NOMO-1 (cell line): ENCODE measurements at regions not wholly inside any gene's neighbourhood (a gene's known extent, or its start where the extent isn't known, plus 50 kb on each side); places are given as distances from the start of the nearest gene placed in this dataset.
"Not testable (repeated sequence)": the region's sequence is repeated elsewhere in the genome, so short reads cannot be mapped to it uniquely, and the experiment has no call there.

Experiments
- DNase-seq, 2 experiments: peaks; one replicate each; lab custom pipeline; 2025; ENCODE audit not compliant: unreplicated experiment in 2 of 2; lab: John Stamatoyannopoulos, UW

DNA sequence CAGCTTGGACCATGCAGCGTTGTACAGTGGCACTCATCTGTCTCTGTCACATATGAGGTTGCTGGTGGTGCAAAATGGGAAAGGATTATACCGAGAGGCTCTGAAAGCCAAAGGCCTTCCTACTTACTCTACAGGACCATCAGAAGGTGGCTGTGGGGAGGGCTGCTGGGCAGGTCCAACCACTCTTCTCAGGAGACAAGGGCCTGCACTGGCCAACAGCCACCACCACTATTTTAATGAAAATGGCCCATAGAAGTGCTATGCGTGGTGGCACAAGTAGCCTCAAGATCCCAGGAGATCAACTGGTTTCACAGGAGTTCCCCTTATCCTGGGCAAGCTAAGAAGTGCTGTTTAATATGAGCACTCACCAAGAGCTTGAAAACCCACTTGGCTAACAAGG, 52.3 kb downstream of the MRPL57 start:
- DNase-seq: no peak

DNA sequence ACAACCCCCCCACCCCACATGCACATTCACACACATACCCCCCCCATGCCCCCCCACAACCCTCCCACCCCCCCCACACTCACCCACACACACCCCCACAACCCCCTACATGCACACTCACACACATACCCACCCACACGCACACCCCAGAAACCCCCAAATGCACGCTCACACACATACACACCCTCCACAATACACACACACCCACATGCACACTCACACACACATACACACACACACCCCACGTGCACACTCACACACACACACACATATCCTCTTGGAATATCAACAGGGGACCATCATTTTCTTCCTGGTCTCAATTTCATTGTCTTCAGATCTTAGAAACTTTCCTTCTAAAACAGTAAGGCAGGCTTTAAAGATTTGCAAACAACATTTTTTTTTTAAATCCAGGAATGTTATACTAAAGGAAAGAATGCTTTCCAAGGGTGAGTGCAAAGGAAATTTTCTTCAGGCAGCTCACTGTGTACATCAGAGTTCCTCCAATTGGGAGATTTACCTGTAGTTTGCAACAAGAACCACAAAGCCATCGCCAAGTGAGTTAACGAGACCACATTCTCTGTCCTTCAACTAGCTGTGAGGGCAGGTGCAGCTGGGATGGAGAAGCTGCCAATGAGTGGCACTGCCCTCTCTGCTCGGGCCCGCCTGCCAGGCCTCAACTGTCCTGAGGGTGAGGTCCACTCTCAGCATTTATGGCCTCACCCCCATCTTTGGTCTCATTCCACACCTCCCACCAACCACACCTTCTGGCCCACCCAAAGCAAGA, 53.0 kb downstream of the MRPL57 start:
- DNase-seq: no peak

DNA sequence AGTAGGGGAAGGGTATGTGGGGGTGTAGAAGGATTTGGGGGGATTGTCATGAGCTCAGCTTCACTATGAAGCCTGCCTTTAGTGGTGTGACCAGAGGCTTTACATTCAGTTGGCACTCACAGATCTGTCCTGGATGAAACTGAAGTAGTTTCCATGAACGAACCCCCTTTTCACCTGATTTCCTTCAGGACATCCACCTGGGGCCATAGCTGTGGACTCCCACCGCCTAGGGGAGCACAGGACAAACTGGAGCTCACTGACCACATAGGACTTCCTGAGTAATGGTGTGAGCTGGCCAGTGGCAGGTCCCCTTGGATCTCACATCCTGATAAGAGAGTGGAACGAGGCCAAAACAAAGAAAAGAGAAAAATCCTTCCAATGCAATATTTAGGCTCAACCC, 54.1 kb downstream of the MRPL57 start:
- DNase-seq: no peak

DNA sequence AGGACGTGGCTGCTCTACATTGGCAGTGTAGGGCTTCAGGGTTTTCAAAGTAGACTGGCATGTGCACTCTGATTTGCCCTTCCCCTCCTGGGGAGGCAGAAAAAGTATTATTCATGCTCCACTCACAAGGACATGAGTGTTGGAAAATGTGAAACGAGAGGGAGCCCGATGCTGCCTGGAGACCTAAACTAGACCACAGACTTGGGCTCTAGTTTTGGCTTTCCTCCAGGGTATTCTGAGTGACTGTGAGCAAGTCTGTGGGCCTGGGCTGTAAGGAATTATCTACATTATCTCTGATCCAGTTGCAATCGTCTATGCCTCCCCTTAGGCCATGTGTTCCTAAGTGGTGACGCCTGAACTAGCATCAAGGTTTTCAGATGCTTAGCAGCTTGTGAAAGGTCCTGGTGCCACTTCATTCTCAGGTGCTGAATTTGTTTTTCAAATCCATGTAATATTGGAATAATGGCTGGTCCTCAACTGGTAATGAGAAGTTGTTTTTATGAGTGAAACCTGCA, 55.0 kb downstream of the MRPL57 start:
- DNase-seq: no peak

DNA sequence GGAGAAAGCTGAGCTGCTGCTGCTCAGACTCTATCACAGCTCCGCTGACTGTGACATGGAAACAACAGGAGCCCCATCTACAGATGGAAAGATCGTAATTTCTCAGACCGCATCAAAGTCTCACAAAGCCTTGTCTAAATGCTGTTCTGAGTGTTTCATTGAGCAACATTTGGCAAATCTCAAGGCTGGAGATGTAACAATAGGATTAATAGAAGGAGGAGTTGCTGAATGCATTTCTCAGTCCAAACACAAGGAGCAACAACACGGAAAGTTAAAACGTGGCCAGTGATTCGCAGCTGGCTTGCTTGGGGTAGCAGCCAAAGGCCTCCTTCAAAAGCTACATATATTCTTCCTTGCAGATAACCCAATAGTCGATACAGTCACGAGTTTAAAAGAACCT, 55.7 kb downstream of the MRPL57 start:
- DNase-seq: peak; percentile 30 to 68

DNA sequence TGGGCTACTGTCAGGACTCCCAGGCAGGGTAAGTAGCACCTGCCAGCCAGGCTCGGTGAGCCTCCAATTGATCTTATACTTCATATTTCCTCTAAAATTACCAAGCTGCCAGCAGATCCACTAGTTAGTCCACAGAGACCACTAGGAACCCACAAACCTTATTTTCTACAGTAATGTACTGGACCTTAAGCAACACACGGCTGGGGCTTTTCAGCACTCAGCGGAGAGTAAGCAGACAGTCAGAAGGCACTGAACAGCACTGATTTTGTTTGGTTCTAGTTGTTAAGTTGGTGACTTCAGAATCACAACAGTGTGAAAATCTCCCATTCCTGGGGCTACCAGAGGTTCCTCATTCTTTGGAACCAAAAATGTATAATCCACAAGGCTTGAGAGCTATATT, 56.1 kb downstream of the MRPL57 start:
- DNase-seq: peak in 1 of 2 experiments; percentile 58

DNA sequence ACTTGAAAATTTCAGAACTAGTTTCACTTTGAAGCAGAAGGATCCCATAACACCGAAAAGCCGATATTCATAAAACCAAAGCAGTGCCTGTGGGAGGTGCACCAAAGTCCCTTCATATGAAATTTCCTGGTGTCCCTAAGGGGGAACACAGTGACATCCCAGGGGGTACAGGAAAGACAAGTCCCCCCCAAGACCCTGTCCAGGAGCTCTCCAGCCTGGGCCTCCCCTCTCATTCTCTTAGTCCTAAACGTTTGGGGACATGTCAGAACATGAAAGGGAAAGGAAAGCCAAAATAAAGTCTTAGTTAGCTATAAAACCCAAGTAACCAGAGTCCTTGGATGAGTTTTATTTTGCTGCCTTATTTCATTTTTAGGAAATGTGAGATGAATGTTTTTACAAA, 56.6 kb downstream of the MRPL57 start:
- peak in 1 of 2 experiments; percentile 58 for DNase-seq

DNA sequence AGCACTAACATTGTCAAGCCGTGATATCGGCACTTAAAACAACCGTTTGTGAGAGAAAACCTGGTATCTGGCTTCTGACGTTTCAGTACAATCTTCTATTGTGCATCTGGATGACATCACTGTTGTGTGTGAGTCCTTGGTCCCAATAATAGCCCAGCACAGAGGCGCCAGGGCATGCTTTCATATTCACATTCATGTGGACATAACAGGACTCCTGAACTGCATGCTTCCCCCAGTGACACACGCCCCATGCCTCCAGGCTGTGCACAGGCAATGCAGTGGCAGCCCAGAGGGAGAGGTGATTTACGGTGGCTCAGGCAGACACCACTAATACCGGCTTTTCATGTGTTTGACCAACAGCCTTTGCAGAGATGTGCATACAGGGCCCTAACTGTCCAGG, 58.1 kb downstream of the MRPL57 start:
- no peak for DNase-seq

DNA sequence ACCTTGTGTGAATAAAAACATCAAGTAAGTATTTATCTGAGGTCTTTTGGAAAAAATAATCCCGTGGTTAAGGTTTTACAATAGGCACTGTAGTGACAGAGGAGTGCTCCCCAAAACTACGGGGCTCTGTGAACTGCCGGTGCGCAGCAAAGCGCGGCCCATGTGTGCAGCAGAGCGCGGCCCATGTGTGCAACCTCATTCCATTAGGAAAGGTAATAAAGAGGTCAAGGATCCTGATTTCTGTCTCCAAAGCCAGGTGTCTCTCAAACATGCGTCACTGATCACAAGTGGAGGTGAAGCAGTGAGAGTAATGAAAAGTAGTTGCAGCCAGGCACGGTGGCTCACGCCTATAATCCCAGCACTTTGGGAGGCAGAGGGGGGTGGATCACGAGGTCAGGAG, 58.7 kb downstream of the MRPL57 start:
- DNase-seq: no peak

DNA sequence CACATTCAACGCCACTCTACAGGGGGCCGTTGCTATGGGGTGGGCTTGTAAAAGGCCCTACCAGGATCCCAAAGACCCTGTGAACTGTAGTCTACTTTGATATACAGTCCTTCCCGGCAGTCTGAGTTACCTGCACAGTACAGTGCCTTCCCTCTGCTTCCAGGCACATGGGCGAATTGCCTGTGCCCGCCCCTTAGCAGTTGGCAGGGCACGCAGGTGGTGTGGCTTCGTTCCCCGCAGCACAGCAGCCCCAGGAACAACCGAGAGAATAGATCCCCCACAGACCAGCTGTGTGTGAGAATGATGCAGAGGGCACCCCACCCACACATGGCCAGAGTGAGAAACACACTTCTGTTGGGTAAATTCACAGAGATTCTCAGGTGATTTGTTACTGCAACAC, 60.6 kb downstream of the MRPL57 start:
- DNase-seq: no peak

DNA sequence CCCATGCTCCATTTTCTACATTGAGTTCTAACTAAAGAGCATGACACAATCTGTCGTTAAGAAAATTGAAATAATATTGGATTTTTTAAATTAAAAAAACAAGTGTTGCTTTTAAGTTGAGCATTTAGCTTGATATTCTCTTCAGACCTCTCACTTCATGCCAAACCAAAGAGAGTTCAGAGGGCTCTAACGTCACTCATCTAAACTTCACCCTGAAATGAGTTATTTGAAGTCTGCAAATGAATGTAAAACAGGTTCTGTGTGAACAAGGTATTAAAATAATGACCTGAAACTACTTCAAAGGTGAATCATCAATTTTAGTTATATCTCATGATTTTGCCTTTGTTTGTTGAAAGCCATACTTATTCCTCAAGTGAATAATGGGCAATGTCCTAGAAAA, 61.8 kb downstream of the MRPL57 start:
- no peak for DNase-seq

DNA sequence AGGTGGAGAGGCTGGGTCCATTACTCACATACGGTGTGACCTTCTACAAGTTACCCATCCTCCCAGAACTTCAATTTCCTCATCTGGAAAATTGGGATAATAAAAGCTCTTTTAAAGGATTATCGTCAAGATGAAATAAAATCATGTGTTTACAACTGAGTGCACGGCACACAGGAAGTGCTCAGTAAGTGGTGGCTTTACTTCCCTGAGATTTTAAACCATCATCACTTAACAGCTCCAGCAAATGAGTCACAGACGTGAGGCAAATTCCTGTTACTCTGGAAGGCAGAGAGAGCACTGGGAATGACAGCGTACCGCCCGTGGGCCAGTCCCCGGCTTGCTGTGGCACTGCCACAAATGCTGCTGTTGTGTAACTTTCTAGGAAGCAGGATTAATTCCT, 64.1 kb downstream of the MRPL57 start:
- DNase-seq: no peak

DNA sequence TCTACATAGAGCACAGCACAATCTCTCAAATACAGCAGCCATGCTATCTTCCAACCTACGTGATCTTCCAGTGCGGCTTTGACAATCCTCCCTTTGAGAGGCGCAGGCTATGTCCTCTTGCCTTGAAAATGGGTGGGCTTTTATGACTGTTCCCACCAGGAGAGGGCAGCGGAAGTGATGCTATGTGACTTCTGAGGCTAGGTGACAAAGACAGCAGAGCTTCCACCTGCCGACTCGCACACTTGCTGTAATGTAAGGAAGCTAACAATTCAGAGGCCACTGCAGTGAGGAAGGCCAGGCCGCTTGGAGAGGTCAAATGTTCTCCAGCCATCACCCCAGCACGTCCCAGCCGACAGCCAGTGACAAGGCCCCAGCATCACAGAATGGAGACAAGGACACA, 65.8 kb downstream of the MRPL57 start:
- no peak for DNase-seq

DNA sequence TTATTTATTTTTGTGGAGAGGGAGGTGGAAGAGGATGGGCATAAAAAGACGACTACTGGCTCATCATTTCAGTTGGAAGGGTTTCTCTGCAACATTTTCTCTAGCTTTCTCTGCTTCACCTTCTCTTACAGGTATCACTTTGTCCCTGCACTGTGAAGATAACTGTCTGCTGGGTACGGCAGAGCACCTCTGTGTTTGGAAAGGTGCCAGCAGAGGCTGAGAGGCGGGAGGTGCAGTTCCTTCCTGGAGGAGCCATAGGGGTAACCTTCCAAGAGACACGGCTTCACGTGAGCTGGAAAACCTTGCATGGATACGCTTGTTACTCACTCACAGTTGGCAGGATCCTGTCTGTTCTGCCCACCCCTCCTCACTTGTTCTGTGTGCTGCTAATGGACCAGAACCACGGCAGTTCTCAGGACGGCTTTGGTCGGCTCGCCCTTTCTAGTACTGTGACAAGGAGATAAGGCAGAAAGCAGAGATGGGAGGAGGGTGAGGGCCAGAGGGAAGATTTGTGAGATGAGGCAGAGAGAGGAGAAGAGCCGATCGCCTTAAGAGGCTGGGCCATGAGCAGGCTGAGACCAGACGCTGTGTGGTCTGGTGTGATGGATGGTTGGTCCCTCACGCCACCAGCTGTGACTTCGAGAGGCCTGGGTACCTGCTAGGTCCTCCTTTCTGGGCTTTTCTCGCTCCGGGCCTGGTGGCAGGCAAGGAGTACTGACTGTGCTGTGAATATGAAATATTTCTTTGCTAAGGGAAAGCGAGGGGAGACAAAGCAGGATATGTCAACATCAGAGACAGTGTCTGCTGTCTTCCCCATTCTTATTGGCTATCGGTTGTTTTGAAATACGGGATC, 66.8 kb downstream of the MRPL57 start:
- no peak for DNase-seq

DNA sequence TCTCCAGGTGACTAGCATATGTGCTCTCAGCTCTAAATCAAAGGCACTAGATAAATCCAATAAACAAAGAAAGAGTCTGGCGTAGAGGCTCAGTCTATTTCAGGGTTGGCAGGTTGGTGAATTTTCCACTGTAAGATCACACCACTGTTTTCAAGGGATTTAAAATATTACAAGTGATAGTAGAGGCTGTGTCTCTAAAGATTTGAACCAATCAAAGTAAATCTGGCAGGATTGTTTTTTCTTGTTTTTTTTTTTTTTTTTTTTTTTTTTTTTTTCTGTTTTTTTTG, 67.4 kb downstream of the MRPL57 start:
- not testable (repeated sequence) for DNase-seq

DNA sequence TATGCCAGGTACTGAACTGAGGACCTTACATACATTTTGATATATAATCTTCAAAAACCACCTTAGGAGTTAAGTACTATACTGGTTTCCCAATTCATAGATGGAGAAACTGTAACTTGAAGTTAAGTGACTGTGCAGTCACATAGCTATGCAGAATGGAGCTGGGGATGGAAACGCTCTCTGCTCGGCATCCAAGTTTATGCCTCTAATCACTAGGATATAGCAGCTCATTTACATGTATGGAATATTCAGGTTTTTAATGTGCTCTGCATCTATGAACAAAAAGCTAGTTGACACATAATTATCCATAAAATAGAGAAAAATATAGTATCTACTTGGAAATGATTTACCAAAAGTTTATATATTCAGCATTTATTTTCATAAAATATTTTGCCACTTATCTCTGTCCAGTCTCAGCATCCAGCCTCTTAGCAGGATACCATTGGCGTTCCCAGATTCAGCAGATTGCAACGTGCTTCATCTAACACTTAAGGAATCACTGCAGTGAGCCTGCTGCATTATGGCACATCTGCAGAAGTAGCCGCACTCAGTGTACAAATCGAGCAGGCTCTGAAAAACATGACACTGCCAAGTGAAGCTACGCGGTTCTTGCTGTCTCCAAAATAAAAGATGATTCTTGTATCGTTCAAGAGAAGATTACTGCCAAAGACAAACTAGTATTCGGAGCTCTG, 70.4 kb downstream of the MRPL57 start:
- DNase-seq: no peak

DNA sequence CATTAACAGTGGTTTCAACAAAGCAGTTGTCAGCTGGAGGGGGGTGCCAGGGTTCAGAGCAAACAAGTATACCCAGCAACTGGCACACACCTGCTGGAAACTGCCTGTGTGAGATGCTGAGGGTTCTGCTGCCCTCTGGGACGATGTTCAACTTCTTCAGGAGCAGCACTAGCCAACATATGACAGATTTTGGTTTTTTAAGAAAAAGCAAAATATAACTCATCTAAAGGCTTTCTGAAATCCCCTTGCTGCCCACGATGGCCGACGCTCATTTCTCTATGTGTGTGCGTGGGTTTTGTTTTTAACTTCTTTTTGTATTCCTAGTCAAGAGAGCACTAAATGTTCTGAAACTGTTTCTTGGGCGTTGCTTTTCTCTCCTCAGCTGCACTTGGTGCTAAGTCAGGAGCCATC, 79.9 kb downstream of the MRPL57 start:
- no peak for DNase-seq

DNA sequence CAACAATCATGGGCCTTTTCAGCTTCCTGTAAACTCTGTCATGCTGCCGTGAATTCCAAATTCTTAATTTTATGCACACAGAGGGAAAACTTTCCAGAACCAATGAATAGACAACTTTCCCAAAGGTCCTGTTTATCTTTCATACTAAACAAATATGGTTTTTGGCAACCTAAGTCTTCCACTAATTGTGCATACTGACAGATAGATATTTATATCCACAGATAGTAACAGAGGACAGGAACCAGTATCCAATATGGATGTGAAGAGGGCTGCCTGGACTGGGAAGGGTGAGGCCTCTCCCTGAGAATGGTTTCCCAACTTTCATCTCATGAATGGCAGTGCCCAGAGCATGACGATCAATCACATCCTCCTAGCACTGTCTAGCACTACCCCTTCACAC, 80.4 kb downstream of the MRPL57 start:
- DNase-seq: no peak

DNA sequence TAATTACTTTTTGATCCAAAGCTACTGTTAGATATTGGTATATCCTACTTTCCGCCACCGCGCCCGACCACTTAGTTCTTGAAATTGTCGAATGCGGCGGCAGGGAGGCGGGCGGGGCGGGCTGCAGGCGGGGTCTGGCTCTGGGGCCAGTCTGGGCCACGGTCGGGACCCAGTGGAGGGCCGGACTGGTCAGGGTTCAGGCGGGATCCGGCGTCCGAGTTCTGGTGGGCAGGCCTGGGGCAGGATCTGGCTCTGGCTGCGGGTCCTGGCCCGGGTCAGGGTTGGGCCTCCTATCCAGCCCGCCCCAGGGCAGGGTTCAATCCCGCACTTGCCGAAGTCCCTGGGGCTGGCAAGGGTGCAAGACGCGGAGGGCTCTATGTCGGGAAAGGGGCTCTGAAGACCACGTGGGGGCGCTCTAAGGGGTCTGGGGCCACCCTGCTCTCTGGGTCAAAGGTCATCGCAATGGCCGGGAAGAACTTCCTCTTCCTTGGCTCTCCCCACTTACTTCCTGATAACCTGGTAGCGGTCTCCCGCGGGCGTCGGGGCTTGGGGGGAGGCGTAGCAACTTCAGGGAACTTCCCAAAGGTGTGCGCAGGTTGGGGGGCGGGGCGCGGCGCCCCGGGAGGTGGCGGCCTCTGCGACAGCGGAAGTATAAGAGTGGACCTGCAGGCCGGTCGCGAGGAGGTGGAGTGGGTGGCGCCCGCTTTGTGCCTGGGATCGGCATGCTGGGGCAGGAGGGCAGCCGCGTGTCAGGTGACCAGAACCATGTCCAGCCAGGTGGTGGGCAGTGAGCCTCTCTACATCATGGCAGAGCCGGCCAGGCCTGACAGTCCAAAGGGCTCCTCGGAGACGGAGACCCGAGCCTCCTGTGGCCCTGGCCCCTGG, 83.4 kb downstream of the MRPL57 start:
- no peak for DNase-seq

DNA sequence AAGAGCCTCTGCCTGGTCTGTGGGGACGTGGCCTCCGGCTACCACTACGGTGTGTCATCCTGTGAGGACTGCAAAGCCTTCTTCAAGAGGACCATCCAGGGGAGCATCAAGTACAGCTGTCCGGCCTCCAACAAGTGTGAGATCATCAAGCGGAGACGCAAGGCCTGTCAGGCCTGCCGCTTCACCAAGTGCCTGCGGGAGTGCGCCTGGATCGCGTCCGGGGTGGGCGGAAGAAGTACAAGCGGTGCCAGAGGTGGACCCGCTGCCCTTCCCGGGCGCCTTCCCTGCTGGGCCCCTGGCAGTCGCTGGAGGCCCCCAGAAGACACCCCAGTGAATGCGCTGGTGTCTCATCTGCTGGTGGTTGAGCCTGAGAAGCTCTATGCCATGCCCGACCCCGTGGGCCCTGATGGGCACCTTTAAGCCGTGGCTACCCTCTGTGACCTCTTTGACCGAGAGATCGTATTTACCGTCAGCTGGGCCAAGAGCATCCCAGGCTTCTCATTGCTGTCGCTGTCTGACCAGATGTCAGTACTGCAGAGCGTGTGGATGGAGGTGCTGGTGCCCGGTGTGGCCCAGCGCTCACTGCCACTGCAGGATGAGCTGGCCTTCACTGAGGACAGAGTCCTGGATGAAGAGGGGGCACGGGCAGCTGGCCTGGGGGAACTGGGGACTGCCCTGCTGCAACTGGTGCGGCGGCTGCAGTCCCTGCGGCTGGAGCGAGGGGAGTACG, 84.3 kb downstream of the MRPL57 start:
- DNase-seq: not testable (repeated sequence)
